GM21447 (cell line): ENCODE measurements at regions not wholly inside any gene's neighbourhood (a gene's known extent, or its start where the extent isn't known, plus 50 kb on each side); places are given as distances from the start of the nearest gene placed in this dataset.

Experiments
- ATAC-seq: cut with Tn5 transposase; IDR thresholded peaks from one replicate; pipeline ENCODE4 v1.9.1; 2021; ENCODE audit not compliant: unreplicated experiment

- ATAC-seq, result no peak
These were observed 283.3 kb upstream of the PRMT6 start for GRCh38 chr1:106773206-106773605.

GRCh38 chr1:106780066-106780465 is 276.4 kb upstream of the PRMT6 start:
- no peak for ATAC-seq

GRCh38 chr1:106780806-106781569 is 275.5 kb upstream of the PRMT6 start:
- no peak for ATAC-seq

DNA sequence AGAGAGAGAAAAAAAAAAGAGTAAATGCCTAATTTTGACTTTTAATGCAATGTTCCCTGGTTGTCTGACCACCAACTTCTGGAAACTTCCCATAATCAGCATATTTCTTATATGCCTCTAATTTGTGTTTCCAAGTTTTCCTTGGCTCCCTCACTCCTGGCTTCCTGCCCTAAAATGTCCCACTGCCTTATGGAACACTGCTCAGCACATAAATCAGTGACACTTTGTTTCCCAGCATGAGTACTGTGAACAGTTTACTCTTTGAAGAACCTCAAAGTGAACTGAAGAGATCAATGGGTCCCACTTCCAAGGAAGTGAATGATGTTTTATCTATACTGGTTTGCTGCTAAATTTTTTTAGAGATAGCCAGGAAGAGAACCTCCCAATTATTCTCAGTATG is 271.3 kb upstream of the PRMT6 start:
- ATAC-seq, result no peak

- ATAC-seq, result no peak
These were observed 269.0 kb upstream of the PRMT6 start for GRCh38 chr1:106787520-106787919.

GRCh38 chr1:106789686-106790085 is 266.8 kb upstream of the PRMT6 start:
- no peak for ATAC-seq

DNA sequence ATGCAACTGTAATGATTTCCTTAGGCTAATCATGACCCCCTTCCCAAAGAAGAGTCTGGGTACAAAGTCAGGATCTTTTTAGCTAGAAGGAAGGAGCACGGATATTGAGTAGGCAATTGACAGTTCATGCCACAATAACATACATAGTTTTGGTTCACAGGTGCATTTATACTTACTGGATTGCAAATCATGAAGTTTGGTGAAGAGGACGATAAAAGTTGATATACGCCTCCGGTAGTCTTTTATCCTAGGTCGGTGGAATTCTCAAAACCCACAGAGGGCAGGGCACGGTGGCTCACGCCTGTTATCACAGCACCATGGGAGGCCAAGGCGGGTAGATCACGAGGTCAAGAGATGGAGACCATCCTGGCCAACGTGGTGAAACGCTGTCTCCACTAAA is 265.4 kb upstream of the PRMT6 start:
- no peak for ATAC-seq

DNA sequence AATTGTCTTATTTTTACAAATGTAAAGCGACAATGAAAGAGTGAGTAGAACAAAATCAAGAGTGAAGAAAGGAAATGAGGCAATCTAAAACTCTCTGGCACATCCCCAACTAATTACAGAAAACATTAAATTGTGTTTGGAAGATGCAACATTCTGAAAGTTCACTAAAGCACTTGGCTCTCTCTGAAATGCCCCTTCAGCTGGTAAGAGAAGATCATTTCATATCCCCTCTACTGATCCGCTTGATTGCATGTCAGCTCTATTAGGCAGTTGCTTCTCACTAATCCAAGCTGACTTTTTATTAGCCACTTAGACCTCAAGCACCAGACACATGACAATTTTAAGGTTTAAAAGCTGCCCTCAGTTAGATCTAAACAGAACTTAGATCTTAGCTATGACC is 262.8 kb upstream of the PRMT6 start:
- no peak for ATAC-seq

DNA sequence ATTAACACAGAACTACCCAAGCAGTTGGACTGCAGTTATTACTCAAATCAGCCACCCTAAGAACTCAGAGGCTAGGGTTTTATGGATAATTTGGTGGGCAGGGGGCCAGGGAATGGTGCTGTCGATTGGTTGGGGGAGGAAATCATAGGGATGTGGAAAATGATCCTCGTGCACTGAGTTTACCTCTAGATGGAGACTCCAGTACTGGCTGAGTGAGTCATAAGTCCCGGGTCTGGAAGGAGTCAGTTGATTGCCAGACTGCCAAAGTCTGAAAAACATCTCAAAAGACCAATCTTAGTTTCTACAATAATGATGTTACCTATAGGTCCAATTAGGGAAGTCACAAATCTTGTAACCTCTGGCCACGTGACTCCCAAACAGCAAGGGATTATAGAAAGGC is 257.5 kb upstream of the PRMT6 start:
- no peak for ATAC-seq

DNA sequence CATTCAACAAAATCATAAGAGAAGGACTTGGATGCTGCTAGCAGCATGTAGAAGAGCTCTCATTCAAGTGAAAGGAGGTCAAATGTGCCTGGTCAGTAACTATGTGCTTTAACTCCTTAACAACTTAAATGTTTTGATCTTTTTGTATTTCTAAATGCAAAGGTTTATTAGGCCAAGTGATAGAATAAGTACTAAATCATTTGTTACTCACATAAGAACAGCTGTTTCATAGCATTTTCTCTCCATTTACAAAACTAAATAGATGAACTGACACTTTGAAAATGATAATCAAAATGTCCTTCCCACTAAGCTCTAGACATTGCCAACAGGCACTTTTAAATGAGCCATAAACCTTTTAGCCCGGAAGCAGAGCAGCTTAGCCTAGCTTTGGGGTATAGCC is 254.3 kb upstream of the PRMT6 start:
- ATAC-seq, result no peak

DNA sequence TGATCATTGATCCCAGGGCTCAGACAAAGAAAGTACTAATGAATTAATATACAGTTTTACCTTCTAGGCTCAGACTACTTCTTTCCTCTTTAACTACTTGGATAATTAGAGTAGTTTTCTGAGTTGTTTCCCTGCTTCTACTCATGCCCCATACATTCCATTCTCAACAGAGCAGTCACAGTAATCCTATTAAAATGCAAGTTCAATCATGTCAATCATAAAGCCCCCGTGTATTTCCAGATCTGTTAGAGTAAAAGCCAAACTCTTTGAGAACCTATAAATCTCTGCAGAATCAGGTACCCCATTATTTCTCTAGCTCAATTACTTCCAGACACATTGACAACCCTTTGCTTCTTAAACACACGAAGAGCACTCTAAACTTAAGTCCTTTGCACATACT is 242.1 kb upstream of the PRMT6 start:
- no peak for ATAC-seq

DNA sequence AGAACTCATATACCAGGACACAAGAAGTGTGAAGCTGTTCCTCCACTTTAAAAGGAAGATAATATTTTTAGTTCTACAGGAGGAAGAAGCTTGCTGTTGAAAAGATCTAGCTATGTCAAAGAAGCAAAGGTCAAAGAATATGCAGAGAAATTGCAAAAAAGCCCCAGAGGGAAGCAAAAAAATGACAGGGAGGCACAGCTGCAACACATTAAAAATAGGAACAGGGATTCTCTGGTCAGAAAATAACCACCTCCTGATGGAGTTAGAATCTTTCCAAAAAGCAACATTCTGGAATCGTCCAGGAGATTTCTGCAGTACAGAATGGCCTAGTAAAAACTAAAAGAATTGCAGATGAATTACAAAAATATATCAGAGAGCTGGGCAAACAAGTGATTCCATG is 238.9 kb upstream of the PRMT6 start:
- no peak for ATAC-seq

- no peak for ATAC-seq
These were observed 225.0 kb upstream of the PRMT6 start for GRCh38 chr1:106831511-106831910.

- ATAC-seq, result peak; percentile 65
These were observed 219.8 kb upstream of the PRMT6 start for GRCh38 chr1:106836708-106837107.

DNA sequence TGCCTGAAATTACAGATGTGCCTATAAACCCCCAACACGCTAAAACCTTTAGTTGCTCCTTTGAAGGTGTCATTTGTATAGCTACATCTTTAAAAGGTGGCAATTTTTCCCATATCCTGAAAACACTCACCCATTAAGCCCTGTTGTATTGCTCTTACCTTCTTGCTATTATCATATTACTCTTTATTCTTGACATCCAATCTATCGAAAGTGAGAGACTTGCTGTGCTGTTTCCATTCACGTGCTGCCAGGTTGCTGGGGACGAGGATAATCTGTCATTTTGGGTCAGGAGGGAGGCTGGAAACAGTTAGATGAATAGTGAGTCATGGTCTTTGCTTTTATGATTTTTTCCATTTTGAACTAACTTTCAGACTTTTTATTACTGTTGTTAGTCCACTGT is 213.0 kb upstream of the PRMT6 start:
- ATAC-seq, result no peak

DNA sequence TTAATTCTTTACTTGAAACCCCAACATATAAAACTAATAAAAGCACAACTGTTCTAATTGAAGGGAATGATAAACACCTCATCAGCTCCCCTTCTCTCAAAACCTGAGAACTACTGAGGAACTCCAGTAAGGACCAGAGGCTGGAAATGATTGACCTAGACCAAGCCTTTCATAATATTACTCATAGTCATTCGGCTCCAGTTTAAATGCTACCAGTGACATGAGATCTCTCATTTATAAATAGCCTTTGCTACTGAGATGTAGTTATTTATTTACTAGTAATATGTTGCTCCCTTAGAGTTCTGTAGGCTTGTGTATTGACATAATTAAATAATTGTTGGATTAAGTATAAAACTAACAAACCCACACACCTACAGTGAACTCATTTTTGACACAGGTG is 209.8 kb upstream of the PRMT6 start:
- ATAC-seq, result peak; percentile 90

DNA sequence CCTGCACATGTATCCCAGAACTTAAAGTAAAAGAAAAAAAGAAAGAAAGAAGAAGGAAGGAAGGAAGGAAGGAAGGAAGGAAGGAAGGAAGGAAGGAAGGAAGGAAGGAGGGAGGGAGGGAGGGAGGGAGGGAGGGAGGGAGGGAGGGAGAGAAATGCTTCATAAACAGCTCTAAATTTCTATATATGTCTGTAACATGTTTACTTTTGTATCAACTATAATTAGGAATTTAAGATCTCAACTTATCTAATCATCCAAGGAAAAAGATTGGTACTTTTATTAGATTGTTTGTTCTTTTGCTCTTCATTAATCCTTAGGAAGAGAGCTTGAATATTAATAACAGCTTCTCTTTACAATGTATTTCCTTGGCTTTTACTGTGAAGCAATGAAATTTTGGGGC is 195.4 kb upstream of the PRMT6 start:
- ATAC-seq, result no peak

DNA sequence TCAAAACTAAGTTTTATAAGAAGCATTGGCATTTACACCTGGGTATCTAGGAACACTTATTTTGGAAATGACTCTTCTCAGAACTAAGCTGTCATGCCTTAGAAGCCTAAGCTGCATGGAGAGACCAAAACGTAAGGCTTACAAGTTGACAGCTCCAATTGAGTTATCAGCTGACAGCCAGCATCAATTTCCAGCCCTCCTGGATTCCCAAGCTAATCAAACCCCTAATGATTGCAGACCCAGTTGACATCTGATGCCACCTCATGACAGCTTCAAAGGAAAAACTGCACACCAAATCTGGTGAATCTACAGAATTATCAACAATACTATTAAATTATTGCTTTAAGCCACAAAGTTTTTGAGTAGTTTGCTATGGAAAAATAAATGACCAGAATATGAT is 187.6 kb upstream of the PRMT6 start:
- no peak for ATAC-seq

- ATAC-seq, result peak; percentile 80
These were observed 180.9 kb upstream of the PRMT6 start for GRCh38 chr1:106875622-106876021.

GRCh38 chr1:106876384-106876783 is 180.1 kb upstream of the PRMT6 start:
- ATAC-seq, result no peak

DNA sequence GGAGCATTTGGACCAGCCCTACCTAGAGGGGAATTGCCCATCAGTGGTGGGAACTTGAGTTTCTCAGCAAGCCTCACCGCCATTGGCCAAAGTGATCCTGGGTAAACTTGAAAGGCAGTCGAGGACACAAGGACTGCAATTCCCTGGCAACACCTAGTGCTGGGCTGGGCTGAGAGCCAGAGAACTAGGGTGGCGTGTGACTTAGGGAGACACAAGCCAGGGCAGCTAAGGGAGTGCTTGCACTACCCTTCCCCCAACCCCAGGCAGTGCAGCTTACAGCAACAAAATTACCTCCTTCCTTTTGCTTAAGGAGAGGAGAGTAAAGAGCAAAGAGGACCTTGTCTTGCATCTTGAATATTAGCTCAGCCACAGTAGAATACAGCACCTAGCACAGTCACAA is 176.9 kb upstream of the PRMT6 start:
- ATAC-seq, result no peak

GRCh38 chr1:106880226-106880625 is 176.2 kb upstream of the PRMT6 start:
- no peak for ATAC-seq

GRCh38 chr1:106883208-106883607 is 173.3 kb upstream of the PRMT6 start:
- ATAC-seq, result no peak
